Stomach (tissue), 4 donors: ENCODE measurements at regions not wholly inside any gene's neighbourhood (a gene's known extent, or its start where the extent isn't known, plus 50 kb on each side); places are given as distances from the start of the nearest gene placed in this dataset.

Experiments used
- CTCF ChIP-seq, 7 experiments: fragments of 450-650 bp in 4 of 7; fragments of 200-600 bp in 3 of 7; sonication (generic) in 3 of 7; IDR thresholded peaks; one replicate each; pipeline ENCODE4 v1.5.1; 2016 to 2019; ENCODE audit warnings: antibody characterized with exemption in 7 of 7, control low read depth in 2 of 7, mild to moderate bottlenecking in 1 of 7
- EP300 ChIP-seq: sonication (generic); formaldehyde crosslinking; IDR thresholded peaks from one replicate; pipeline ENCODE4 v1.6.1; 2017; ENCODE audit warnings: antibody characterized with exemption
- POLR2A ChIP-seq, 4 donors: fragments of 450-650 bp; IDR thresholded peaks; one replicate each; pipeline ENCODE4 v1.6.1; 2016; ENCODE audit warnings: antibody characterized with exemption in 4 of 4, control low read depth in 2 of 4, mild to moderate bottlenecking in 1 of 4, moderate library complexity in 1 of 4
- POLR2AphosphoS5 ChIP-seq, 3 donors: sonication (generic); formaldehyde crosslinking; IDR thresholded peaks; one replicate each; pipeline ENCODE4 v1.6.1; 2016; ENCODE audit warnings: antibody characterized with exemption in 3 of 3

- TF ChIP-seq CTCF (IDR thresholded peaks at IDR 0.05) (no peak), POLR2AphosphoS5 (IDR thresholded peaks at IDR 0.05) (no peak), EP300 (no peak), POLR2A (IDR thresholded peaks at IDR 0.05) (no peak)
These were observed 93.5 kb upstream of the HAND1 start for GRCh38 chr5:154571325-154572035.
